CD4-positive, alpha-beta T cell treated with Interleukin-10 for 1 hour (primary cell): ENCODE measurements at regions not wholly inside any gene's neighbourhood (a gene's known extent, or its start where the extent isn't known, plus 50 kb on each side); places are given as distances from the start of the nearest gene placed in this dataset.
A peak's percentile ranks its signal among the peaks of the same experiment; 100 is the strongest.

Experiments used
- DNase-seq: peaks from one replicate; pipeline ENCODE4 v3.0.0-alpha.2; 2020

- no peak for DNase-seq
Measured at GRCh38 chr5:61623401-61624069, 291.5 kb downstream of the ZSWIM6 start.

GRCh38 chr5:61624553-61625136 lies 292.6 kb downstream of the ZSWIM6 start:
- DNase-seq: no peak

GRCh38 chr5:61625137-61625561 lies 293.1 kb downstream of the ZSWIM6 start:
- DNase-seq: no peak

- DNase-seq: peak; percentile 19
Measured at GRCh38 chr5:61625681-61626621, 293.9 kb downstream of the ZSWIM6 start.

GRCh38 chr5:61626639-61627282 lies 294.7 kb downstream of the ZSWIM6 start:
- DNase-seq: no peak

- no peak for DNase-seq
Measured at GRCh38 chr5:61627531-61627930, 295.5 kb downstream of the ZSWIM6 start.

- no peak for DNase-seq
Measured at GRCh38 chr5:61630908-61631307, 298.9 kb downstream of the ZSWIM6 start.

- DNase-seq: no peak
Measured at GRCh38 chr5:61631438-61631941, 299.4 kb downstream of the ZSWIM6 start.

- no peak for DNase-seq
Measured at GRCh38 chr5:61632064-61632463, 300.0 kb downstream of the ZSWIM6 start.

GRCh38 chr5:61635271-61635670 lies 303.2 kb downstream of the ZSWIM6 start:
- DNase-seq: no peak

GRCh38 chr5:61637566-61637965 lies 305.5 kb downstream of the ZSWIM6 start:
- no peak for DNase-seq

GRCh38 chr5:61638476-61638875 lies 306.4 kb downstream of the ZSWIM6 start:
- no peak for DNase-seq

GRCh38 chr5:61640179-61641021 lies 308.3 kb downstream of the ZSWIM6 start:
- DNase-seq: no peak

- DNase-seq: no peak
Measured at GRCh38 chr5:61641748-61642565, 309.9 kb downstream of the ZSWIM6 start.

GRCh38 chr5:61647672-61648071 lies 315.6 kb downstream of the ZSWIM6 start:
- DNase-seq: no peak

GRCh38 chr5:61649231-61649630 lies 317.2 kb downstream of the ZSWIM6 start:
- no peak for DNase-seq

- no peak for DNase-seq
Measured at GRCh38 chr5:61649971-61650370, 317.9 kb downstream of the ZSWIM6 start.

- no peak for DNase-seq
Measured at GRCh38 chr5:61650661-61651060, 318.6 kb downstream of the ZSWIM6 start.

- DNase-seq: no peak
Measured at GRCh38 chr5:61651195-61651594, 319.1 kb downstream of the ZSWIM6 start.

- DNase-seq: no peak
Measured at GRCh38 chr5:61652916-61653315, 320.9 kb downstream of the ZSWIM6 start.
